GM23338 (cell line): ENCODE measurements at regions not wholly inside any gene's neighbourhood (a gene's known extent, or its start where the extent isn't known, plus 50 kb on each side); places are given as distances from the start of the nearest gene placed in this dataset.

Experiments used
- CTCF ChIP-seq, 2 experiments: fragments of 200-600 bp in 1 of 2; sonication (generic) in 1 of 2; conservative IDR thresholded peaks; 2 replicates each; pipeline versions ENCODE4 v1.5.1 to v1.6.1; 2016 to 2017; ENCODE audit warnings: antibody characterized with exemption in 2 of 2, low read depth in 2 of 2, mild to moderate bottlenecking in 2 of 2, moderate library complexity in 1 of 2
- EZH2 ChIP-seq: fragments of 200-600 bp; sonication (generic); IDR thresholded peaks from one replicate; pipeline ENCODE4 v1.8.0; 2017; ENCODE audit warnings: antibody characterized with exemption, mild to moderate bottlenecking, low read depth; ENCODE audit not compliant: unreplicated experiment
- EZH2phosphoT487 ChIP-seq: fragments of 200-600 bp; sonication (generic); IDR thresholded peaks from one replicate; pipeline ENCODE4 v1.8.1; 2018; ENCODE audit warnings: antibody characterized with exemption; ENCODE audit not compliant: unreplicated experiment
- JUNB ChIP-seq: IDR thresholded peaks from one replicate; pipeline ENCODE4 v1.6.1; 2016; ENCODE audit warnings: antibody characterized with exemption; ENCODE audit not compliant: unreplicated experiment
- NANOG ChIP-seq: IDR thresholded peaks from 2 replicates; pipeline ENCODE4 v1.6.1; 2016; ENCODE audit warnings: antibody characterized with exemption, borderline replicate concordance
- POLR2AphosphoS5 ChIP-seq: IDR thresholded peaks from 2 replicates; pipeline ENCODE4 v1.6.1; 2016; ENCODE audit warnings: antibody characterized with exemption, low read depth
- STAT1 ChIP-seq: IDR thresholded peaks from one replicate; pipeline ENCODE4 v1.6.1; 2016; ENCODE audit warnings: antibody characterized with exemption; ENCODE audit not compliant: unreplicated experiment
- TF ChIP-seq, protein P1 (sequence below): IDR thresholded peaks from one replicate; pipeline ENCODE4 v1.6.1; 2018; ENCODE audit warnings: antibody characterized with exemption; ENCODE audit not compliant: unreplicated experiment

GRCh38 chr9:85151741-85152140 is 482.2 kb downstream of the NTRK2 start:
- no peak for TF ChIP-seq EZH2phosphoT487
- no peak for TF ChIP-seq CTCF (conservative IDR thresholded peaks at IDR 0.05; ENCODE audit: low read depth in 2 of 2)
- no peak for TF ChIP-seq EZH2
- TF ChIP-seq POLR2AphosphoS5 = no peak
- no peak for TF ChIP-seq JUNB
- TF ChIP-seq, protein P1, sequence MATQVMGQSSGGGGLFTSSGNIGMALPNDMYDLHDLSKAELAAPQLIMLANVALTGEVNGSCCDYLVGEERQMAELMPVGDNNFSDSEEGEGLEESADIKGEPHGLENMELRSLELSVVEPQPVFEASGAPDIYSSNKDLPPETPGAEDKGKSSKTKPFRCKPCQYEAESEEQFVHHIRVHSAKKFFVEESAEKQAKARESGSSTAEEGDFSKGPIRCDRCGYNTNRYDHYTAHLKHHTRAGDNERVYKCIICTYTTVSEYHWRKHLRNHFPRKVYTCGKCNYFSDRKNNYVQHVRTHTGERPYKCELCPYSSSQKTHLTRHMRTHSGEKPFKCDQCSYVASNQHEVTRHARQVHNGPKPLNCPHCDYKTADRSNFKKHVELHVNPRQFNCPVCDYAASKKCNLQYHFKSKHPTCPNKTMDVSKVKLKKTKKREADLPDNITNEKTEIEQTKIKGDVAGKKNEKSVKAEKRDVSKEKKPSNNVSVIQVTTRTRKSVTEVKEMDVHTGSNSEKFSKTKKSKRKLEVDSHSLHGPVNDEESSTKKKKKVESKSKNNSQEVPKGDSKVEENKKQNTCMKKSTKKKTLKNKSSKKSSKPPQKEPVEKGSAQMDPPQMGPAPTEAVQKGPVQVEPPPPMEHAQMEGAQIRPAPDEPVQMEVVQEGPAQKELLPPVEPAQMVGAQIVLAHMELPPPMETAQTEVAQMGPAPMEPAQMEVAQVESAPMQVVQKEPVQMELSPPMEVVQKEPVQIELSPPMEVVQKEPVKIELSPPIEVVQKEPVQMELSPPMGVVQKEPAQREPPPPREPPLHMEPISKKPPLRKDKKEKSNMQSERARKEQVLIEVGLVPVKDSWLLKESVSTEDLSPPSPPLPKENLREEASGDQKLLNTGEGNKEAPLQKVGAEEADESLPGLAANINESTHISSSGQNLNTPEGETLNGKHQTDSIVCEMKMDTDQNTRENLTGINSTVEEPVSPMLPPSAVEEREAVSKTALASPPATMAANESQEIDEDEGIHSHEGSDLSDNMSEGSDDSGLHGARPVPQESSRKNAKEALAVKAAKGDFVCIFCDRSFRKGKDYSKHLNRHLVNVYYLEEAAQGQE = no peak
- TF ChIP-seq NANOG = no peak
- no peak for TF ChIP-seq STAT1
